ENCODE measurements at regions not wholly inside any gene's neighbourhood (a gene's known extent, or its start where the extent isn't known, plus 50 kb on each side); places are given as distances from the start of the nearest gene placed in this dataset.

DNA sequence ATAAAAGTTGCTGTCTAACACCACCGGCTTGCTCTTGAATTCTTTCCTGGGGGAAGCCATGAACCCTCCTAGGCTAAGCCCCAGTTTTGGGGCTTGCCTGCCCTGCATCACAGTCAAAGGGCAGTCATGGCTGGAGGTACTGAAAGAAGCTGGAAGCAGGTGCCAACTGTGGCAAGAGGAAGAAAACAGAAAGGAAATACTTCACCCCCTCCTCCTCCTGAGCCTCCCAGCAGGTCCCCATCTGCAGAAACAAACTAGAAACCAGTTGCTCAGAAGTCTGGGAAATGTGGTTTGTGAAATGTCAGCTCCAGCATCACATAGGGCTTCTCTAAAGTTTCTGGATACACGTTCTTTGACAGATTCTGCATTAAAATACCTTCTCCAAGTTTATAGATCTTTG lies 150.0 kb upstream of the PSMD7 start:
- no peak for TF ChIP-seq CTCF (IDR thresholded peaks at IDR 0.05)
- no peak for TF ChIP-seq REST (IDR thresholded peaks at IDR 0.05; ENCODE audit: insufficient read depth in 1 of 2, low read depth in 2 of 2, low read length in 1 of 2)
- no peak for TF ChIP-seq POLR2AphosphoS5 (IDR thresholded peaks at IDR 0.05; ENCODE audit: low read depth, low read length)
- TF ChIP-seq TCF7L2 (IDR thresholded peaks at IDR 0.05; ENCODE audit: low read depth, low read length) = no peak

All from Panc1 (cell line).